Esophagus (tissue), 2 donors: ENCODE measurements at regions not wholly inside any gene's neighbourhood (a gene's known extent, or its start where the extent isn't known, plus 50 kb on each side); places are given as distances from the start of the nearest gene placed in this dataset.

Source experiments
- H3K27ac ChIP-seq, 2 donors: one replicate each; pipeline ENCODE4 v1.5.1; 2013; ENCODE audit warnings: low read depth in 2 of 2, mild to moderate bottlenecking in 2 of 2, inconsistent platforms in 1 of 2, low read length in 1 of 2, moderate library complexity in 1 of 2
- H3K27me3 ChIP-seq, 2 donors: one replicate each; pipeline ENCODE4 v1.6.1; 2013; ENCODE audit warnings: low read length in 2 of 2, control low read depth in 1 of 2, mild to moderate bottlenecking in 1 of 2; ENCODE audit not compliant: insufficient read depth in 2 of 2, control insufficient read depth in 1 of 2
- H3K36me3 ChIP-seq, 2 donors: one replicate each; pipeline ENCODE4 v1.6.1; 2013; ENCODE audit warnings: low read length in 1 of 2; ENCODE audit not compliant: control insufficient read depth in 2 of 2, insufficient read depth in 2 of 2
- H3K4me1 ChIP-seq, 2 donors: one replicate each; pipeline ENCODE4 v1.6.1; 2013; ENCODE audit warnings: low read length in 1 of 2; ENCODE audit not compliant: control insufficient read depth in 2 of 2, insufficient read depth in 2 of 2
- H3K4me3 ChIP-seq, 2 donors: one replicate each; pipeline ENCODE4 v1.5.1; 2013; ENCODE audit warnings: low read length in 2 of 2, mild to moderate bottlenecking in 2 of 2, low read depth in 1 of 2, moderate library complexity in 1 of 2
- H3K9me3 ChIP-seq, 2 donors: one replicate each; pipeline ENCODE4 v1.6.1; 2013; ENCODE audit warnings: mild to moderate bottlenecking in 2 of 2, low read depth in 1 of 2, low read length in 1 of 2, moderate library complexity in 1 of 2; ENCODE audit not compliant: control insufficient read depth in 2 of 2, insufficient read depth in 1 of 2
- WGBS, 2 donors: extraction: QIAGEN DNeasy Blood & Tissue Kit; methylation state at CpG; one replicate each; pipeline ENCODE4 v1.1.7; 2013; 5-methylcytosine and 5-hydroxymethylcytosine counted together
- donor health status: healthy with polysubstance abuse.
- donor health status: Bipolar disorder and iron deficiency.

DNA sequence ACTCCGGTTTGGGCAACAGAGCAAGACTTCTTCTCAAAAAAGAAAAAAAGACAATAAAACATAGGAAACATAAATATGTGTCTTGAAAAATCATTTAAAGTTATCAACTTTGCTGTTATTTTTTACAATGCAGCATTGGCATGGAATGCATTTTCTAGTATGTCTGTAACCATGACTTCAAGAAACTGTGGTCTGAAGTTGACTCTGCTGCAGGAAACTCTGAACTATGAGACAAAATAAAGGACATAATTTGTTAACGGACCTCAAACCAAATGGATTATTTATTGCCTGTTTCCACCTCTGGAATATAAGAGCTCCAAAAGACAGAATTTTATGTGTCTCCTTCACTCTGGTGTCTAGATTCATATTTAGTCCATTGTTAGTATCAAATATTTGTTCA, 79.1 kb downstream of the TRIB2 start:
- 64% methylated on average over 2 of the region's 2 CpGs for WGBS, 2 donors
- Histone ChIP-seq H3K9me3 (no peaks in the 10 kb centered on the region), H3K27me3 (no peaks in the 10 kb centered on the region), H3K27ac (no peak overlapping the region), H3K4me3 (no peak overlapping the region), H3K4me1 (no peaks in the 10 kb centered on the region), H3K36me3 (no peaks in the 10 kb centered on the region)

GRCh38 chr2:12796657-12797056, 79.9 kb downstream of the TRIB2 start:
- no peaks in the 10 kb centered on the region for H3K27me3 ChIP-seq
- 78 to 83% methylated on average over 4 of the region's 4 CpGs for WGBS, 2 donors
- H3K9me3 ChIP-seq, result no peaks in the 10 kb centered on the region
- no peak overlapping the region for H3K27ac ChIP-seq
- H3K4me3 ChIP-seq, result no peak overlapping the region
- no peaks in the 10 kb centered on the region for H3K36me3 ChIP-seq
- H3K4me1 ChIP-seq, result no peaks in the 10 kb centered on the region

DNA sequence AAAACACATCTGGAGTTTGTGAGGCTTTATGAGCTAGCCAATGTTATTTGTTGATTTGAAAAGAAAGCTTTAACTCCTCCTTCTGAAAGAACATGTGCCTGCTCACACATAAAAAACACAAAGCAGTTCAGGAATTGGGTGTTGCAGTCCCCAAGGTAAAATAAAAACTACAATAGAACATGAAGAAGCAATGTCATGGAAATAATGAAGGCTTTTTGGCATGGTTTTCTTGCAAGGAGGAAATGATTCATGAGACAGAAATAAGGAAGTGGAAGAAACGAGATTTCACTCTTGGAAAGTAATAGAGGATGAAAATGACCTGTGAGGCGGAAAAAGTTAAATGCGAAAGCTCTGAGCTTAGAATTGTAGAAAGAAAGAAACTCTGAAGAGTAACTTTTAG, 81.1 kb downstream of the TRIB2 start:
- H3K27ac ChIP-seq, result no peak overlapping the region
- H3K4me3 ChIP-seq, result no peak overlapping the region
- H3K27me3 ChIP-seq, result no peaks in the 10 kb centered on the region
- WGBS, 2 donors, result 43 to 44% methylated on average over 3 of the region's 3 CpGs
- no peaks in the 10 kb centered on the region for H3K9me3 ChIP-seq
- H3K36me3 ChIP-seq, result no peaks in the 10 kb centered on the region
- H3K4me1 ChIP-seq, result no peaks in the 10 kb centered on the region

DNA sequence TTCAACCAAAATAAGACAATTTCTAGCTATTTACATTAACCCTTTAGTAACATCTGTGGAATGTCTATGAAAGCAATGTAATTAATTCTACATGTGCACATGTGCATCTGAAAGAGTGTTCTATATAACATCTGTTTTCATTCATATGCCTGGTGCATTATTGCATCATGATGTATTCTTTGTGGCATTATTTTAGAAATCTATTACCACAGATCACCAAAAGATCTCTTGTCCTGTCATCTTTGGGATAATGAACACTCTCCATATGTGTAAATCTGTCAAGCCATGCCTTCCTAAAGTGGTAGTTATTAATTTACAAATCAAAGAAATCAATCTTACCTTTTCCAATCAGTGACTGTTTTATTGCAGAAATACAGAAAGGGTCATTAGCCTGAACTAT, 86.9 kb downstream of the TRIB2 start:
- Histone ChIP-seq H3K4me3 (no peak overlapping the region), H3K4me1 (no peaks in the 10 kb centered on the region), H3K27me3 (no peaks in the 10 kb centered on the region), H3K9me3 (no peaks in the 10 kb centered on the region), H3K27ac (no peak overlapping the region), H3K36me3 (no peaks in the 10 kb centered on the region)

DNA sequence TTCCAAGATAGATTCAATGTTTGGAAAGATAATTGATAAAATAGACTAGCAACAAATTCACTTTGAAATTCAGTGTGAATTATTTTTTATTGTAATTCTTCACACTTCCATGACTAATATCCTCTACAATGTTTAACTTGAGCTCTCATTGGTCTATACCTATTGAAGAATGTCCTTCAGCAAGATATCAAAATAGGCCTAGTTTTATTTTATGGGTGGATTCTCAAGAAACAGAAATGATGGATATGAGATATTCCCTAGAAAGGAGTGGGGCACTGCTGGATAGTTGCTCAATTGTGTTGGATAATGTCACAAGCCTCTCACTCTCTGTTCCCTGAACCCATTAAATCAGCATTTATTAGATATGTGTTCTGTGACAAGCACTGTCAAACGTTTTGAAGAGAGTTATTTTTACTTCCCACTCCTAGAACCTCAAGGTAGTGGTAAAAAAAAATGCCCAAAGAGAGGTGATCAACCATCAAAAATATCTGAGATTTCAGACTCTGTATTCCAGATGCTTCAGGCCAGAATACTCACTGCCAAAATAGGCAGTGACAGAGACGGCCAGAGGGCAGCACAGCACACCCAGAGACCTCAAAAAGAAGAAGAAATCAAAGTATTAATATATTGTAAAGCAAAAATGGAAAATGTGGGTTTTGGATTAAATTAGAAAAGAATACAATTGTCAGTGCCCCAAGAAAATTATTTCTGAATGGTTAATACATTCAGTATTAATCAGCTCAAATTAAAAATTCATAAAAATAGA, 87.5 kb downstream of the TRIB2 start:
- Histone ChIP-seq H3K4me3 (no peak overlapping the region), H3K36me3 (no peaks in the 10 kb centered on the region), H3K27ac (no peak overlapping the region), H3K27me3 (no peaks in the 10 kb centered on the region), H3K9me3 (no peaks in the 10 kb centered on the region), H3K4me1 (no peaks in the 10 kb centered on the region)
- 41 to 50% methylated on average over 2 of the region's 2 CpGs for WGBS, 2 donors

DNA sequence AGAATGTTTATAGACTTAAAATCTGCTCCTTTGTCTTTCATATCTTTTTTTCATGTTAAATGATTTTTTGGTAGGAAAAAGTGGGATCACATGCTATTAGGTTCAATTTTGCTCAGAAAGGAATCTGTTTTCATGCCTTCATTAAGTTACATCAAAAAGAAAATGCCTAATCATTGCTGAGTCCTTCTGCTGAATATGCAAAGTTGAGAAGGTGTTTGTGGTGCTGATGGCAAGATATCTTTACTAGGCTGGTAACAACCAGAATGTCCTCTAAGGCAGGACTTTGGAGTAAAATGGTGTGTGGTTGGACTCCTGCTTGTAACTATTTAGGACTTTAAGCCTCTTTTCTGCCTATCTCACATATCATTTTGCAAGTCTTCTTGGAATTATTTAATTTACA, 88.3 kb downstream of the TRIB2 start:
- Histone ChIP-seq H3K27ac (no peak overlapping the region), H3K9me3 (no peaks in the 10 kb centered on the region), H3K36me3 (no peaks in the 10 kb centered on the region), H3K27me3 (no peaks in the 10 kb centered on the region), H3K4me1 (no peaks in the 10 kb centered on the region), H3K4me3 (no peak overlapping the region)

DNA sequence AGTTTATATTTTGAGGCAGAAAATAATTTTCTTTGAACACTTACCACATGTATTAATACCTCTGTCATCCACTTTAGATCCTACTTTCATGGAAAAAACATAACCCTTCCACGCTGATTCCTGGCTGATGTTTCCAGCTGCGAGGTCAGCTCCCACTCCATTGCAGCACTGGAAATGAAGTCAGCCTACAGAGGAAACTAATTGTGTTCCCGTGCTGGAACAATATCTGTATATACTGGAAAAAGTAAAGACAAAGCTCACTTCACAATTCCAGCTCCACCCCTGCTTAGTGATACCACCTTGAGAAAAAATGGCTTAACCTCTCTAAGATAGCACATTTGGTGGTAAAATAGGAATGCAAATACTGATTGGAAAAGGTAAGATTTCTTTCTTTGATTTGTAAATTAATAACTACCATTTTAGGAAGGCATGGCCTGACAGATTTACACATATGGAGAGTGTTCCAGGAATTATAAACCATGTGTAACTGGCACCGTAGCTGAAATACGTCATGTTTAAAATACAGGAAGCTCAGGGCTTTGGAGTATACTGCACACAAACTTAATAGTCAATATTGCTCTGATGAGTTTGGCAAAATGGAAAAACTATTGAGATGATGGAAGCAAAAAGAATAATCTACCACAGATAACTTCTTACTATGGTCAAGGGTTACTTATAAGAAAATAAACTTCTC, 90.0 kb downstream of the TRIB2 start:
- H3K36me3 ChIP-seq, result no peaks in the 10 kb centered on the region
- WGBS, 2 donors, result 70 to 76% methylated on average over 5 of the region's 5 CpGs
- H3K9me3 ChIP-seq, result no peaks in the 10 kb centered on the region
- H3K4me3 ChIP-seq, result no peak overlapping the region
- no peak overlapping the region for H3K27ac ChIP-seq
- H3K27me3 ChIP-seq, result no peaks in the 10 kb centered on the region
- H3K4me1 ChIP-seq, result no peaks in the 10 kb centered on the region

GRCh38 chr2:12807907-12808810, 91.4 kb downstream of the TRIB2 start:
- 80 to 81% methylated on average over 6 of the region's 6 CpGs for WGBS, 2 donors
- H3K27me3 ChIP-seq, result no peaks in the 10 kb centered on the region
- H3K4me3 ChIP-seq, result no peak overlapping the region
- no peaks in the 10 kb centered on the region for H3K36me3 ChIP-seq
- no peak overlapping the region for H3K27ac ChIP-seq
- no peaks in the 10 kb centered on the region for H3K9me3 ChIP-seq
- H3K4me1 ChIP-seq, result no peaks in the 10 kb centered on the region

- no peaks in the 10 kb centered on the region for H3K27me3 ChIP-seq
- WGBS, 2 donors, result 70 to 81% methylated on average over 4 of the region's 4 CpGs
Observed at GRCh38 chr2:12809526-12809925, 92.8 kb downstream of the TRIB2 start.

More at GRCh38 chr2:12809526-12809925, 92.8 kb downstream of the TRIB2 start:
- Histone ChIP-seq H3K4me1 (no peaks in the 10 kb centered on the region), H3K27ac (no peak overlapping the region), H3K9me3 (no peaks in the 10 kb centered on the region), H3K36me3 (no peaks in the 10 kb centered on the region), H3K4me3 (no peak overlapping the region)
